ENCODE measurements at regions not wholly inside any gene's neighbourhood (a gene's known extent, or its start where the extent isn't known, plus 50 kb on each side); places are given as distances from the start of the nearest gene placed in this dataset.

DNA sequence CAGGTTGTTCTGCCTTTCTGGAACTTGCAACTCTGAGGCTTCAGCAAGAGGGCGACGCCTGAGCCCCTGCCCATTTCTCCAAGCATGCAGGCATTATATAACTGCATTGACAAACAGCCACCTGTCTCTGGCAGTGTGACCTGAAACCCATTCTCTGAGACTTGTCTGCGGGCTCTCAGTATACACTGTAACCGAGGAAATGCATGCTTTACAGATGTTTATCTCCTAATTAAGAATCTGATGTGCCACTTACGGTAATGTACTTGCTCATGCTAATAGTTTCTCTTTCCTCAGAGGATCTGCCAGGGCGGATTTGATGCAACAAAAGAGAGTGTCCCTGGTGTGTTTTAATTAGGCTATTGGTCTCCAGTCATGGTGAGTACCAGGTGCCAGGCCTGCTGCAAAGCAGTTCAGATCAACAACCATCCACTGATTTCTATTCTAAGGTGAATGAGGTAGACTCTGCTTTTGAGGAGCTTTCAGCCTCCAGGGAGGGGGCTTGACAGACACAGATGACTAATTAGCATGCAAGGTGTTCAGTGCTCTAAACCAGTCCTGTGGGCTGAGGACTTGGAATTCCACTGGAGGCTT lies 593.7 kb upstream of the KLF4 start:
- DNase-seq = no peak

DNA sequence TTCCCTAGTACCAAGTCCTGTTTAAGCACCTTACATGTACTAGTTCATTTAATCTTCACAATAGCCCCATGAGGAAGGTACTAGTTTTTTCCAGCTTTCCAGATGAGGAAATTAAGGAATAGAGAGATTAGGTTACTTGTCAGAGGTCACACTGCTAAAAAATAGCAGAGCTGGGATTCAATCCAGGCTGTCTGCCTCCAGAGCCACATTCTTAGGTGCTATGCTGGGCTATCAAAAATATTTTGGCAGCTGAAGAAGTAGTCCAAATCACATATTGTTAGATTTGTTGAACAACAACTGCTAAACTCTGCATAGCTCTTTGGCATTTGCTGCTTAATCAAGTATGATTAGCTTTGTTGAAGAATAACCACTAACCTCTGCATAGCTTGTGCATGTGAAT lies 591.5 kb upstream of the KLF4 start:
- no peak for DNase-seq

DNA sequence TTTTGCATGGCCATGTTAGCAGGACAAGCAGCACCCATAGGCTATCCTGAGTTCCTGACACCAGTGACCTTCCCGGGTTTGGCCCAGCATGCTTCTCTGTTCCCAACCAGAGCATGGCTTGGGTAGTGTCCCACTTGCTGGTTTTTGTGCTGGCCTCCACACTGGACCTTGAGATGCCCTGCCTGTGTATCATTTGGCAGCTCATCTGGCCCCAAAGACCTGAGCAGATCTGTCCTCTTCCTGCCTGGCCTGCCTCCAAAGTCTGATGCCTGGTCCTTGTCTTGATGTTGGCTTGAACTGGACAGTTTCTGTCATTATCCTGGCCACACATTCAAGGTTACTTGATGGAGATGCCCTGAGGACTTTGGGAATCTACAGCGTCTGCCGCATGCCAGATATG lies 590.7 kb upstream of the KLF4 start:
- DNase-seq = no peak

DNA sequence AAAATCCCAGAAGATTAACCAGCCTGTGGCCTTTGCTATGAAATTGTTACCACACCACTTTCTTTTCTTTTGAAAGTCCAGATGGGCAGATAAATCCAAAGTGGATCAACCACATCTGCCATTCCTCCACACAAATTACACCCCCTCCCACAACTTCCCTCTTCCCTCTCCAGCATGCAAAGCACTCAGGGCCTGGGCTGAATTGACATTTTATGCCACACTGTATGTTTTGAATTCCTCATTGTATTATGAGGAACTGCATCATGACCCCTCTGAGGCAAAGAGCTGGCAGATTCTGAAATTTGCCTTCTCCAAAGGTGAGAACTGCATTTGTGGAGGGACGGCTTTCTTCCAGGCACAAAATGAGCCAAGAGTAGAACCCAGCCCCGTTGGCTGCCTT lies 589.2 kb upstream of the KLF4 start:
- DNase-seq = no peak

DNA sequence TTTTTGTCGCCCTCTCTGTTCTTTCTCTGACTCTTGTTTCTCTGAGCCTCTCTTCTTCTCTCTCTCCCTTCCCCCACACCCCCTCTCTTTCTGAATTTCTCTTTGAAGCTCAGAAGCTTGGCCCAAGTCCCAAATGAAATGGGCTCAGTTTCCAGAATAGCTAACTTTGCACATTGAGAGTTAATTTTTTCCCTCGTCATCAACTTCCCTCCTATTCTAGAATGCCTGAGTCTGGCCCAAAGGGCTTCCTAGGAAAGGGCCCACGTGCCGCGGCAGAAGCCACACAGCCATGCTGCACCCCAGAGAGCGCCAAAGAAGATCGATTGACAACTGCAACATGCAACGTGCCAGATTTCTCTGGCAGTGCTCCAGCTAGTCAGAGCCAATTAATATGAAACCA lies 588.8 kb upstream of the KLF4 start:
- no peak for DNase-seq

DNA sequence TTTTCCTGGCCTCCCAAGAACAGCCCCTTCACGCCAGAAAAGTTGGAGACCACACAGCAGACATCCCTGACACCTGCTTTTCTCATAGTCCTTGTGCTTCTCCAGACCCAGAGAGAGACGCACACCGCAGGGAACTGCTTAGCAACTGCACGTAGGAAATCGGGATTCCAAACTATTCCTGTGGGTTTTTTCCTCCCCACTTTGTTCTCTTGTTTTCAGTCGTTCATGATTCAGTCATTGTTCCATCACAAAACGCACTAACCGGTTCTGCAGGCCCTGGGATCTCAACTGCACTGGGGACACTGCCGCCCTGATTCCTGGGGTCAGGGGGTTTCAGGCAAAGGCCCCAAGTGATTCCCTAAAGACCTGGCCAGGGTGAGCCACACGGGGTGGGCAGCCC lies 588.0 kb upstream of the KLF4 start:
- no peak for DNase-seq

DNA sequence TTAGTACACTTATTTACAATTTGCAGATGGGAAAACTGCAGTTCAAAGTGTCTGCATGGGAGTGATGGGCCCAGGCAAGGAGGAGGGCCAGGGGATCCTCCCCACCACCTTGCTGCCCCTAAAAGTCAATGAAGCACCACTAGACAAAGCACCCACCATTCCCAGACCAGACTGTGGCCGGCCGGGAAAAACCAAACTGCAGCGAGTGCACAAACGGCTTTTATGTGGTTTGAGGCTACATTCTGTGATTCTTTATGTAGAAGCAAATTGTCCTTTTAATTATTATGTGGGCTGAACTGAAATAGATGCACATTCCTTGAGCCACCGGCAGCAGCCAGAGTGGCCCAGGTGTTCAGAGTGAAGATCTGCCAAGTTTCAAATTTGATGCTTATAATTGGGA lies 585.3 kb upstream of the KLF4 start:
- no peak for DNase-seq

DNA sequence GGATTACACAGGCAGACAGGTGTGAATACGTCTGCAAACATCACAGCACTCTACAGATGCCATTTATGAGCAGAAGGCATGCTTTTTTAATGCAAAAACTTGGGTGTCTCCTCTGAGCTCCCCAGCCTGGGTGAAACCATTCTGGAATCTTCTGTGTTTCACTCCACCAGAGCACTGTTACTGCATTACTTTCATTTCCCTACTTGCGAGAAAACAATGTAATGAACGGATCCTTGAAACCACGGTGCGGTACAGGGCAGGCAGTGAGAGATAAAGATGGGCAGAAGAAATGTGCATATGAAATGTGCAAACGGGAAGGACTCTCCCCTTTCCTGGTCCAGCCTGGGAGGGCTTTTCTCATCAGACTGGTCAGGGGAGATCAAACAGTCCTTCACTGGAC lies 584.3 kb upstream of the KLF4 start:
- DNase-seq = no peak

DNA sequence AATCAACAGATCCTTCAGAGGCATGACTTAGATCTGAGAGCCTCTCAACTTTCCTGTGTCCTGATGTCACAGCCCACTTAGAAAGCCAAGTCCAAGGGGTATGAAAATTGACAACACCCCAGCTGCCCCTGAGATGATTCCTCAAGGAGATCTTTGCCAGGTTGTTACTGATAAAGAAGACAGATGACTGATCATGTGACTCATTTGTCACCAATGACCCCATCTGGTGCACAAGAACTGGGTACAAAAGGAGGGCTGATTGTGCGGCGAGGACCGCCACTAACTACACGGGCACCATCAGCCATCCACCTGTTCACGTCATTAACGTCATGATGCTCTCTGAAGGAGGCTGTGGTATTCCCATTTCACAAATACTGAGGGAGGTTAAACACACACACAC lies 583.2 kb upstream of the KLF4 start:
- DNase-seq = no peak

DNA sequence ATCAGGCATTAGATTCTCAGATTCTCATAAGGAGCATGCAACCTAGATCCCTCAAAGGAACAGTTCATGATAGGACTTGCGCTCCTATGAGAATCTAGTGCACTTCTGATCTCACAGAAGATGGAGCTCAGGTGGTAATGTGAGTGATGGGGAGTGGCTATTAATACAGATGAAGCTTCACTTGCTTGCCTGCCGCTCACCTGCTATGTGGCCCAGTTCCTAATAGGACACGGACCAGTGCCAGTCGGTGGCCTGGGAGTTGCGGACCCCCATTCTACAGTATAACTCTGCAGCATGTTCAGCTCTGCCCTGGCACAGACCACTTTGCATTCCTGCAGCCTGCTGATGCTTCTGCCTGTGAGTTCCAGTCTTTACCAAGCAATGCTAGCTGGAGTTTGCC lies 581.3 kb upstream of the KLF4 start:
- DNase-seq = no peak

DNA sequence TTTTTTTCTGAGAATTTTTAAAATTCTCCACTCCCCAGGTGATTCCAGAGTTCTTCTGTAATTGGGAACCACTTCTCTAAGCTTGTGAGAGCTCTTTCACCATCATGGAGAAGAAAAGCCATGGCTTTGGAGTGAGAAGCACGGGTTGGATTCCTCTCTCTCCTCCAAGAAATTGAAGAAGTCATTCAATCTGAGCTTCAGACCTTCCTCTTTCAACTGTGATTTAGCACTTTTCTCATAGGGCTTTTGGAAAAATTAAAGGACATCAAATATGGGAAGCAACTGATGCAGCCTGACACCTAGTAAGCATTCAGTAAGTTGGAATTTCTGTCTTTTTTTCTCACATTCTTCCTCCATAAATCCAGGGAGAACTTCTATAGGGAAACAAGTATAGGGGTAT lies 580.4 kb upstream of the KLF4 start:
- DNase-seq = no peak

DNA sequence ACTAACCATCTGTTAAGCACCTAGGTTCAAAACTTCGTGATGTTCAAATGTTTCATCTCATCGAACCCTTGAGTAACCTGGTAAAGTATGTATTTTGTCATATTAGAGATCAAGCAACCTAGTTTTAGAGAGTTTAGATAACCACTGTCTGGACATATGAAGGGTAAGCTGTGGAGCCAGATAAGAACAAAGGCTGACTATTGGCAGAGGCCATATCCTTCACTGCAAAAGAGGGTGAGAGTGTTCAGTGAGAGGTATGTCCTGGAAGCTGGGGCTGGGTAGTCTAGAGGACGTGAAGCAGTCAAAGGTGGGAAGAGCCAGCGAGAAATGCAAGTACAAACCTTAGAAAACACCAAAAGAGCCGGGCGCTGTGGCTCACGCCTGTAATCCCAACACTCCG lies 573.1 kb upstream of the KLF4 start:
- DNase-seq = no peak

DNA sequence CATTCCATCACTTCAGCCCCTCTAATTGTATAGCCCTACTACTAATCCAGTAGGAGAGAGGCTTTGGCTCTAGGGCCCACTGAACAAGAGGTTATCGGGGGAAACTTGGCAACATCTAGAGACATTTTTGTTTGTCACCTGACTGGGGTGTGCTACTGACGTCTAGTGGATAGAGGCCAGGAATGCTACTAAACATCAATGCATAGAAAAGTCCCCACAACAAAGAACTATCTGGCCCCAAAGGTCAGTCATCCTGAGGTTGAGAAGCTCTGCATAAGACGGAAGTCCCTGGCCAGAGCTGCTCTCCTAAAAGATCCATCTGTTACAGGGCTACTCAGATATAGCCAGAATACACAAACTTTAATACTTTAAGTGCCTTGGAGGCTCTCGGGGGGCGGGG lies 570.6 kb upstream of the KLF4 start:
- DNase-seq = no peak

DNA sequence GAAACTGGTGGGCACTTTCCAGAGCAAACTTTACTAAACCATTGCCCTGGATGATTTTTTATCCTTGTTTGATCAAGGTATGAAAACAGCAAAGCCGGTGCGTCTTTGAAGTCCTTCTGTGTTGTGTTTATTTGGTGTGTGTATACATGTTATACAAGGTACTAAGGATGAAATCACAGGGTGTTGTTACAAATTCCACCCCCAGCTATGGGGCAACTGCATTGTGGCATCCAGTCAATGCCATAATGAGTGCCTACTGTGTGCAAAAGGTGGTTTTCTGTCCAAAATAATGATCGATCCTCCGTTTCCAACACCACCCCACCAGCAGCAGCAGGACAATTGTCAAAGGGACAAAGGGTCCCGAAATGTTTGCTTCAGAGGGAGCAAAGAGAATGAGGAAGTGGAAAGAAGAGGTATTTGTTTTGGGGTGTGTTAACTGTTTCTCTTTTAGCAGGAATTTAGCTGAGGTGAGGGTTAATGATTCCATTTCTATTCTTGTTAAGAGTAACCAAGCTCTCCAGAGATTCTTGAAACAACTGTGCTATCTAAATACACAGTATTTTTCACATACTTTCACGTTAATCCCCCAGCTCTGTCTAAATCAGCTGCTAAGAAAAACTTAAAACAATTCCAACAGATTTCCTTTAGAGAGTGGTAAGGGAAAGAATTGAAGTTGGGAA lies 568.7 kb upstream of the KLF4 start:
- DNase-seq = no peak

DNA sequence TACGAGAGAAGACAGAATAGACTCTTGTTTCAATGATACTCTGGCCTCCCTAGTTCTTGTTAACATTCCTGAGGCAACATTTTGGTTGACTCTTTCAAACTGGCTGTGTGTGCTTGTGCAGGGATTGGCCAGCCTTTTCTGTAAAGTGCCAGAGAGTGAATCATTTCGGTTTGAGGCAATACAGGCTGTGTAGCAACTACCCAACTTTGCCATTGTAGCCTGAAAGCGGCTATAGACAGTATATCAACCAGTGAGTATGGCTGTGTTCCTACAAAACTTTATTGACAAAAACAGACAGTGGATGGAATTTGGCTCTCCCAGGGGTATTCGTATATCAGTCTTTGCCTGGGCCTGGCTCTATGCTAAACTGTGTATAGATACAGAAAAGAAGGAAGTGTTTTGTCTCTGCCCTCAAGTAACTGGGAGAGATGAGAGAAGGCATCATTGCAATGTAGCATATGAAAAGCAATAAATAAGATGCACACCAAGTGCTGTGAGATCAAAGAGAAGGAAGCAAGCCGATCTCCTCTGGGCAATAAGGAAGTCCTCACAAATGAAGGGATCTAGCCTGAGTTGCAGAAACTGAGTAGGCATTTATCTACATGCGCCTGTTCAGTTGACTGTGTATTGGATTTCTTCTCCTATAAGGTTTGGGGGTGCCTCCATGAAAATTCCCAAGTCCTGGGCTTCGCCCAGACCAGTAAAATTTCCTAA lies 568.0 kb upstream of the KLF4 start:
- no peak for DNase-seq

DNA sequence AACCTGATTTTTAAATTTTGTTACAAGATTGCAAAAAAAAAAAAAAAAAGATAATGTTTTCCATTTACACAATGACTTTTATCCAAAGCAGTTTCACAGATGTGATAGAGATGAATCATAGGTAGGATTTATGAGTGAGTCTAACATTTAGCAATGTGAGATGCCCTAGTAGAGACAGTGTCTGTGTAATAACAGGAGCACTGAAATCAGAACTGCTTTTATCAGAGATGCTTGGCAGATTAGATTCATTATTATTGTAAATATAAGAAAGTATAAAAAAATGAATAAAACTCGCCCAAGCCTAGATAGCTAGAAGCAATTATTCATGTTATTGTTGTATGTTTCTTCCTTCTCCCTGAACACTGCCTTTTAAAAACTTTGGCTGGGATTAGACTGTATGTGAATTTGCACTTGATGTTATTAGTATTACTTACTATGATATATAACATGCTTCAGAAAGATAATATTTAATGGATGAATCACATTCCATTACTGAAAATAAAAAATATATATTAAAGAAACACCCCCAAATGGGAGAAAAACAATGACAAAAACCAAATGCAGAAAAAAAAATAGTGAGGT lies 567.3 kb upstream of the KLF4 start:
- DNase-seq = no peak

DNA sequence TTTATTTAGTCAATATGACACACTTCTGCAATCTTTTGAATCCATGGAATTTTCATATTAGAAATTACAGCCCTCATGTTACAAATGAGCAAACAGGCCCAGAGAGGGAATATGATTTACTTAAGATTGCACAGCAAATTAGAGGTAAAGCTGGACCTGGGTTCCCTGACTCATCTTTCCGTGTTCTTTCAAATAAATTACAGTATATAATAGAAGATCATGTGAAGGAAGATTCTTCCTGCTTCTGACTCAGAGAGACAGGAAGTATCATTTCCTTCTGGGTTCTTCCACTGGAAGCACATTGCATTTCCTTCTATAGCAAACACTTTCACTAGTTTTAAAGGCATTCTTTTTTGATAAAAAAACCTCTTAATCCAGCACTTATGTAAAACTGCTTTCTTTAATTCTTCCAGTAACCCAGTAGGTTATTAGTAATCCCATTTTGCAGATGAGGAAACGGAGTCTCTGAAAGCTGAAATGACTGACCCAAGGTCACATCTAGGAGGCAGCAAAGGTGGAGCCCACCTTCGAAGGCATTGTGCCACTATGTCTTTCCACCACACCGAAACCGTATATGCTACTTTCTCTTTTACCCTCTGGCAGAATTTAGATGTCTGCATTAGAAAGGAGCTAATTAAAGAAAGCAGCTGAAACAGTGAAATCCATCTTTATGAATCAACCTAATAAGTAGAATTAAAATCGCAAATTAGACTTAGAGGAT lies 566.7 kb upstream of the KLF4 start:
- DNase-seq = no peak

DNA sequence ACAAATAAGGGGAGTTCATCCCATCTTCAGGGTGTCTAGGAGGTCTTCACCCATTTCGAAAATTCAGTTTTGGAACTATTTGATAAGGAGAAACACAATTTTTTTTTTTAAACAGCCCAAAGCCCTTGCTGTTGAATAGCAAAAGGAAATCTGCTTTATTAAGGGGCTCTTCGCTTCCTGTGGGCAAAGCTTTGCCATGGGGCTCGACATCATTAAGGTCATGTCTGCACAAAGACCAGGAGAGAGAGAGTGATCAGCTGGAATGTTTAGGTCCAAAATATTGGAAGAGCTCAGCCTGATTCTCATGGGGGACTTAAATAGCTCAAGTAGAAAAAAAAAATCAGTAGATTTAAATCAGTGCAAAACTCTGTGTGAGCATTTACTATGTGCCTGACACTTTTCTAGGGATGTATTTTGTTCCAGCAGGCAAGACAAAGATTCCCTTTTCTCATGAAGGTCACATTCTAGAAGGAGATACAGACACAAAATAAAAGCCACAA lies 564.6 kb upstream of the KLF4 start:
- DNase-seq = no peak

DNA sequence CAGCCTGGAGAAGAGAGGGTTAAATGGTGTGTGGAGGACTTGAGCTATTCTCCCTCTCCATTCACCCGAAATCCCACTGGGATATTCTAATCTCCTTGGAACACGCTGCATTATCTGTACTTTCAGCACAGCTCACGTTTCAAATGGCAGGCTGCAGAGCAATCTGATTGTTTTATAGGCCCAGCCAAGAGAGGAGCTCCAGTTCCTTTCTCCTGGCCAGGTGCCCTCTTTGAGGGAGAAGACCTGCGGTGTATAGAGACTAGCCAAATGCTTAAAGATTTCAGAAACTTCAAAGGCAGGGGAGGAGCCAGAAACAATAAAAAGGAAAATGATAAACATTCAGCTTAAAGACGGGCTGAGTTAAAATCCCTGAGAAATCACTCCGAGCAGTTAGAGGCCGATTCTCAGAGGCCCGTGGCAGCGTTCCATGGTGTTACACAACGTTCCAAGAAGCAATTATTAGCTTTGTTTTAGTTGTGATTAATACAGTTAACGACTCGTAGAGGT lies 564.0 kb upstream of the KLF4 start:
- DNase-seq = peak; percentile 15

DNA sequence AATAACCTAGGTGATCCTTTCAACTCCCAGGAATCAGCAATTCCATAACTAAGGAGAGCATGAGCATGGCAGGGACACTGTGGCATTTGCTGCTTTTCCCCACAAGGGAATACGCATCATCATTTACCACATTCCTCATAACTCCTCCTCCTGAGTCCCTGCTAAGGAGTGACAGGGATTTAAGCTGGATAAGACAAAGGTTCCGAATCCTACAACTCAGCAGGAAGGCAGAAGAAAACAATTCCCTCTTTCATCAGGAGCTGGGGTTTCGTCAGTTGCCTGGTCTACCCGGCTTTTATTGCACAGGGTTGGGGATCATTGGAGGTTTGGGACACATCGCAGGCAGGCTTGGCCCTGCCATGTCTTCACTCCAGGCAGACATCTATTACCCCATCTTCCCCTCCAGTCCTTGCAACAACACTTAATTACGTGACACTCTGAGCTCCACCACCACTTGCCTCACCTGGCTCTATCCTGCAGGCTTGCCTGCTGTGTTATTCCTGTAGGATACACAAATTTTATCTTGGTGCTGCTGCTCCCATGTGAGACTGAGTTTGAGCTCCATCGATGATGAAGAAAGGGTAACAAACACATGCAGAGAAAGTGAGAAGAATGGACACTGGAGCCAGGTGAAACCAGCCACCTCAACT lies 563.0 kb upstream of the KLF4 start:
- DNase-seq = no peak

DNA sequence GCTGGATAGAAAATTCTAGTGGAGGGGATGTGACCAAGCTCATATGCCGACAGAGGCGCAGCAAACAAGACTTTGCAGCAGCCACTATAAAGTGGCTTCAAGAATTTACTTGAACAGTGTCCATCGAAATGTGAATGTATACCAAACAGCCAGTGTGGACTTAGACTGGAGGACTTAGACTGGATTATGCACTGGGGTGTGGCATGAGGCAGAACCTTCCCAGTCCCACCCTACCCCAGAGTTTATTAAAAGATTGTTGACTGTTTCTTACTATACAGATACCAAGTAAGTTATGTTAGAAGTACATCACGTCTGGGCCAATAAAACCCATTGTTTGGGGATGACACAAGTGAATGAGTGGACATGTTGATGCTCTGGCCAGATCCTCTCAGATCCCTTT lies 561.3 kb upstream of the KLF4 start:
- no peak for DNase-seq

DNA sequence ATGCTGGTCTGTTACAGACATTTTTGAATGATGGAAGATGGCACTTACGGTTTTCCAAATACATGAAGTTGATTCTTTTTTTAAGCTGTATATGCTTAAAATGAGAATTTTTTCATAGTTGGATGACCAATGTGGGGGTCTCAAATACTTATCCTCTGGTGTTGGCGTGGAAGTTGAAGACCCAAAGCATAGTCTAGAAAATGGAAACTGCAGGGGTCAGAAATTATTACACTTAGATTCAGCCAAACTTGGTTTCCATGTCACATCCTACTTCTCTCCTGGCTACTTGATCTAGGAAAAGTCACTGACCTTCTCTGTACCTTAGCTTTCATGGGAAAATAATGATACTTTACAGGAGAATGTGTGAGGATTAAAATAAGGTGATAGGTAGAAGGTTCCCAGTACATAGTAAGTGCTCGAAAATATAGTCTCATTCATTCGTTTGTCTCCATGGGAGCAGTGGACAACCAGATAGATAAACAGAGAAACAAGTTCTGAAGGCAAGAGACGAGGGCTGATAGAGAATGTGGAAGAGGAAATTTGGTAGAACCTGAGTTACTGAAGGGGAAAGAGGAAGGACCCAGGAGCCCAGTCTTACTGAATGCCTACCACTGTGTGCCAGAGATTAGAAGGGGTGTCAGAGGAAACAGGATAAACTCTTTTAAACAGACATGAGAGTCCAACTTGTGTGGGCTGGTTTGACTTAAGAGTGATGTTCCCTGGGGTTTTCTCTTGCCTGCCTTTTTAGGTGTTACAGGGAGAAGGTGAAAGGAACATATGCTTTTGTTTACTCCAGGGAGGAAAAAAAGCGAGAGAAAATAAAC lies 560.3 kb upstream of the KLF4 start:
- DNase-seq = no peak

Data from retina (tissue), 1 donor.